IMR-90 (cell line): ENCODE measurements at regions not wholly inside any gene's neighbourhood (a gene's known extent, or its start where the extent isn't known, plus 50 kb on each side); places are given as distances from the start of the nearest gene placed in this dataset.
"Not testable (repeated sequence)": the region's sequence is repeated elsewhere in the genome, so short reads cannot be mapped to it uniquely, and the experiment has no call there.

Experiments
- ATAC-seq: fragments of 200-7000 bp; cut with Tn5 transposase; 2 replicates; pipeline ENCODE4 v1.9.1; 2020; ENCODE audit warnings: low read depth, mild to moderate bottlenecking, moderate library complexity
- BruUV-seq: library from RNA; stranded (reverse); fragments of 400-500 nt; replicated peaks from 2 replicates; lab custom pipeline; 2021; lab: Mats Ljungman, UMichigan
- CTCF ChIA-PET: fragments of 300-600 bp; formaldehyde crosslinking; extraction: SDS; loops from one replicate; lab custom pipeline; 2021; ENCODE audit warnings: antibody characterized with exemption; lab: Yijun Ruan, JAX
- POLR2A ChIA-PET: fragments of 300-600 bp; sonication (Branson Sonifier 250); formaldehyde crosslinking; loops from one replicate; lab custom pipeline; 2022; ENCODE audit warnings: antibody characterized with exemption; ENCODE audit not compliant: unreplicated experiment; lab: Charles Lee
- DNase-seq: peaks from one replicate; pipeline ENCODE4 v3.0.0; 2013
- H2AFZ ChIP-seq: replicated peaks from 2 replicates; pipeline ENCODE3; 2013; ENCODE audit warnings: low read length, mild to moderate bottlenecking; ENCODE audit not compliant: poor library complexity
- H2AK5ac ChIP-seq: 2 replicates; pipeline ENCODE4 v1.6.1; 2013; ENCODE audit warnings: low read depth, low read length, inconsistent platforms
- H2AK9ac ChIP-seq: replicated peaks from 2 replicates; pipeline ENCODE3; 2013; ENCODE audit warnings: mild to moderate bottlenecking, low read depth, low read length, moderate library complexity; ENCODE audit not compliant: poor library complexity
- H2BK120ac ChIP-seq: 2 replicates; pipeline ENCODE4 v1.6.1; 2013; ENCODE audit warnings: low read depth, low read length, inconsistent platforms
- H2BK15ac ChIP-seq: 3 replicates; pipeline ENCODE4 v1.6.1; 2013; ENCODE audit warnings: low read depth, low read length, inconsistent platforms
- H2BK20ac ChIP-seq: 2 replicates; pipeline ENCODE4 v1.6.1; 2013; ENCODE audit warnings: low read depth, mild to moderate bottlenecking, inconsistent platforms, low read length, moderate library complexity
- H2BK5ac ChIP-seq: 2 replicates; pipeline ENCODE4 v1.6.1; 2013; ENCODE audit warnings: mild to moderate bottlenecking, low read depth, low read length, inconsistent platforms; ENCODE audit not compliant: poor library complexity, severe bottlenecking
- H3K14ac ChIP-seq: replicated peaks from 2 replicates; pipeline ENCODE4 v1.6.1; 2013; ENCODE audit warnings: low read depth, low read length, inconsistent platforms
- H3K18ac ChIP-seq: 2 replicates; pipeline ENCODE4 v1.6.1; 2013; ENCODE audit warnings: low read depth, low read length, control low read depth
- H3K23ac ChIP-seq: 2 replicates; pipeline ENCODE4 v1.6.1; 2013; ENCODE audit warnings: low read depth, low read length, inconsistent platforms
- H3K27ac ChIP-seq: 2 replicates; pipeline ENCODE4 v1.5.1; 2013; ENCODE audit warnings: mild to moderate bottlenecking, control low read depth, low read length; ENCODE audit not compliant: insufficient read depth
- H3K27me3 ChIP-seq: 2 replicates; pipeline ENCODE4 v1.6.1; 2013; ENCODE audit warnings: low read length; ENCODE audit not compliant: control insufficient read depth, insufficient read depth
- H3K36me3 ChIP-seq: 2 replicates; pipeline ENCODE4 v1.6.1; 2013; ENCODE audit warnings: low read length, mixed read lengths; ENCODE audit not compliant: control insufficient read depth, insufficient read depth
- H3K4ac ChIP-seq: 2 replicates; pipeline ENCODE4 v1.6.1; 2013; ENCODE audit warnings: low read depth, low read length, inconsistent platforms
- H3K4me1 ChIP-seq: 2 replicates; pipeline ENCODE4 v1.6.1; 2013; ENCODE audit warnings: low read length, mixed read lengths; ENCODE audit not compliant: control insufficient read depth, insufficient read depth
- H3K4me2 ChIP-seq: 2 replicates; pipeline ENCODE4 v1.6.1; 2013; ENCODE audit warnings: low read depth, mild to moderate bottlenecking, control low read depth, low read length, moderate library complexity
- H3K4me3 ChIP-seq: 2 replicates; pipeline ENCODE4 v1.5.1; 2013; ENCODE audit warnings: low read depth, mild to moderate bottlenecking, control low read depth, low read length, moderate library complexity; ENCODE audit not compliant: insufficient read depth
- H3K56ac ChIP-seq: 2 replicates; pipeline ENCODE4 v1.6.1; 2013; ENCODE audit warnings: low read length, inconsistent platforms; ENCODE audit not compliant: insufficient read depth; ENCODE audit errors: extremely low read depth
- H3K79me1 ChIP-seq, 2 experiments: 2 replicates each; pipeline ENCODE4 v1.6.1; 2013; ENCODE audit warnings: low read length in 2 of 2, inconsistent platforms in 1 of 2, low read depth in 1 of 2
- H3K9ac ChIP-seq: 2 replicates; pipeline ENCODE4 v1.6.1; 2013; ENCODE audit warnings: low read depth, low read length, control low read depth
- H3K9me1 ChIP-seq: 2 replicates; pipeline ENCODE4 v1.6.1; 2013; ENCODE audit warnings: low read length, inconsistent platforms; ENCODE audit not compliant: insufficient read depth
- H3K9me3 ChIP-seq: 2 replicates; pipeline ENCODE4 v1.6.1; 2013; ENCODE audit warnings: low read length; ENCODE audit not compliant: control insufficient read depth, insufficient read depth
- H4K20me1 ChIP-seq: 2 replicates; pipeline ENCODE4 v1.6.1; 2013; ENCODE audit warnings: low read length, inconsistent platforms; ENCODE audit not compliant: insufficient read depth
- H4K5ac ChIP-seq: 2 replicates; pipeline ENCODE4 v1.6.1; 2013; ENCODE audit warnings: mild to moderate bottlenecking, low read depth, low read length, control low read depth
- H4K8ac ChIP-seq, 2 experiments: 2 replicates each; pipeline ENCODE4 v1.6.1; 2013; ENCODE audit warnings: low read depth in 2 of 2, low read length in 2 of 2, control low read depth in 1 of 2, inconsistent platforms in 1 of 2
- H4K91ac ChIP-seq: 2 replicates; pipeline ENCODE4 v1.6.1; 2013; ENCODE audit warnings: low read depth, low read length, inconsistent platforms; ENCODE audit not compliant: insufficient read depth
- CHD1 ChIP-seq: IDR thresholded peaks from 2 replicates; pipeline ENCODE4 v1.6.1; 2012; ENCODE audit warnings: low read depth, low read length, improper control_type of control experiment
- WGBS, 2 experiments: methylation state at CpG; one replicate each; pipeline versions ENCODE4 v1.1.5 to v1.1.7; 2013; ENCODE audit warnings: missing lambda C conversion rate in 2 of 2; ENCODE audit not compliant: insufficient read length in 1 of 2; ENCODE audit errors: extremely low coverage in 2 of 2; 5-methylcytosine and 5-hydroxymethylcytosine counted together
- dilution Hi-C: fragments of 300-500 bp; cut with HindIII; formaldehyde crosslinking; loops from one replicate; pipeline ENCODE4 v1.14.3; 2018; ENCODE audit warnings: low sequenced_read_pairs; ENCODE audit not compliant: unreplicated experiment
- in situ Hi-C: fragments of 300-500 bp; cut with MboI; formaldehyde crosslinking; loops from 3 replicates; pipeline ENCODE4 v1.14.3; 2019; ENCODE audit warnings: low sequenced_read_pairs, inconsistent platforms, mixed read lengths
- intact Hi-C: fragments of 100-400 bp; cut with micrococcal nuclease; formaldehyde crosslinking; loops from 2 replicates; pipeline ENCODE4 v1.10.0; 2022

DNA sequence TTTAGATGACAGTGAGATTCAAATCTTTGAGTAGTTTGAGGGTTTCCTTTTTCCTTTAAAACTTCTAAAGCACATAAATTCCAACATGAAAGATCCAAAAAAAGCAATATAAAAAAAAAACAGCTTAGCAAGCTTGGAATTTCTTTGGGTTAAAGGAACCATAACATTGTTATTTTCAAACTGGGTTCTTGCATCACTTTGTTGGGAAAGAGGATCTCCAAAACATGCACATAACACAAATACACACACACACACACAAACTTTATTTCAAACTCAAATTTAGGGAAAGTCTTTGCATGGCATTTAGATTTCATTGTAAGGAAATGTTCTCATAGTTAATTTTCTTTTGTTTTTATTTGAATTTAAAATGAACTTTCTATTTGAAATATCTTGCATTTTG is 79.2 kb upstream of the COL8A1 start:
- dilution Hi-C loops (no loop called here), intact Hi-C loops (no loop called here), in situ Hi-C loops (no loop called here)
- no peak overlapping the region for H3K4me3 ChIP-seq
- no peak for TF ChIP-seq CHD1
- no peak overlapping the region for H2BK5ac ChIP-seq
- no peaks in the 10 kb centered on the region for H3K9me1 ChIP-seq
- no peaks in the 10 kb centered on the region for H3K27me3 ChIP-seq
- no peaks in the 10 kb centered on the region for H3K79me1 ChIP-seq
- no peak overlapping the region for H3K14ac ChIP-seq
- H3K4me1 ChIP-seq: peaks cover 5% of the 10 kb centered on the region; the same call in 1 of the 2 replicates
- DNase-seq: no peak
- H3K9ac ChIP-seq: no peak overlapping the region
- no peak overlapping the region for H2BK15ac ChIP-seq
- H3K4ac ChIP-seq: no peak overlapping the region
- H3K23ac ChIP-seq: no peak overlapping the region
- no peak for ATAC-seq
- no peaks in the 10 kb centered on the region for H3K9me3 ChIP-seq
- H2BK20ac ChIP-seq: no peak overlapping the region
- no peak overlapping the region for H3K4me2 ChIP-seq
- H2AK5ac ChIP-seq: no peak overlapping the region
- no peaks in the 10 kb centered on the region for H4K20me1 ChIP-seq
- no peak overlapping the region for H4K91ac ChIP-seq
- no peak overlapping the region for H2AK9ac ChIP-seq
- no peak overlapping the region for H2AFZ ChIP-seq
- H4K8ac ChIP-seq: no peak overlapping the region
- H3K56ac ChIP-seq: no peak overlapping the region
- CTCF ChIA-PET: no interaction called here
- H3K36me3 ChIP-seq: no peaks in the 10 kb centered on the region
- H2BK120ac ChIP-seq: no peak overlapping the region
- BruUV-seq: no TSS peak
- no peak overlapping the region for H3K27ac ChIP-seq
- H4K5ac ChIP-seq: no peak overlapping the region
- H3K18ac ChIP-seq: no peak overlapping the region
- POLR2A ChIA-PET: interaction anchor here (0.6 kb wide), 1 partner anchor 19 kb away, joined by 3 read pairs; no protein-coding TSS in a partner anchor

DNA sequence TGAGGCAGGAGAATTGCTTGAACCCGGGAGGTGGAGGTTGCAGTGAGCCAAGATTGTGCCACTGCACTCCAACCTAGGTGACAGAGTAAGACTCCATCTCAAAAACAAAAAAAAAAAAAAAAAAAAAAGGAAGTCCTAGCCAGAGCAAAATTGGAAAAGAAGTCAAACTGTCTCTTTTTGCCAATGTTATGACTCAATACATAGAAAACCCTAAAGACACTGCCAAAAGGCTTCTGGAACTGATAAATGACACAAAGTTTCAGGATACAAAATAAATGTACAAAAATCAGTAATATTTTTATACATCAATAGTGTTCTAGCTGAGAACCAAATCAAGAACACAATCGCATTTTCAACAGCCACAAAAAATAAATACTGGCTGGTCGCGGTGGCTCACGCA is 82.5 kb upstream of the COL8A1 start:
- not testable (repeated sequence) for H4K5ac ChIP-seq

More for the DNA sequence above, 82.5 kb upstream of the COL8A1 start:
- H3K27me3 ChIP-seq, H2AFZ ChIP-seq, CTCF ChIA-PET, H3K14ac ChIP-seq, H3K9me3 ChIP-seq, POLR2A ChIA-PET, H3K36me3 ChIP-seq, H2BK15ac ChIP-seq, H3K56ac ChIP-seq, H3K9ac ChIP-seq, H3K79me1 ChIP-seq, H2BK5ac ChIP-seq, H4K8ac ChIP-seq, H3K27ac ChIP-seq, intact Hi-C loops, H3K4me1 ChIP-seq, H4K20me1 ChIP-seq, H3K18ac ChIP-seq, H2AK5ac ChIP-seq, H4K91ac ChIP-seq, H3K4me2 ChIP-seq, H3K4ac ChIP-seq, BruUV-seq, in situ Hi-C loops, dilution Hi-C loops, H2AK9ac ChIP-seq, DNase-seq, ATAC-seq, H2BK120ac ChIP-seq, H2BK20ac ChIP-seq, H3K23ac ChIP-seq, H3K9me1 ChIP-seq, H3K4me3 ChIP-seq: not testable (repeated sequence)
- no CpG with 5 or more reads among the region's 5 CpGs for WGBS, 2 experiments
